ENCODE measurements at regions not wholly inside any gene's neighbourhood (a gene's known extent, or its start where the extent isn't known, plus 50 kb on each side); places are given as distances from the start of the nearest gene placed in this dataset.

DNA sequence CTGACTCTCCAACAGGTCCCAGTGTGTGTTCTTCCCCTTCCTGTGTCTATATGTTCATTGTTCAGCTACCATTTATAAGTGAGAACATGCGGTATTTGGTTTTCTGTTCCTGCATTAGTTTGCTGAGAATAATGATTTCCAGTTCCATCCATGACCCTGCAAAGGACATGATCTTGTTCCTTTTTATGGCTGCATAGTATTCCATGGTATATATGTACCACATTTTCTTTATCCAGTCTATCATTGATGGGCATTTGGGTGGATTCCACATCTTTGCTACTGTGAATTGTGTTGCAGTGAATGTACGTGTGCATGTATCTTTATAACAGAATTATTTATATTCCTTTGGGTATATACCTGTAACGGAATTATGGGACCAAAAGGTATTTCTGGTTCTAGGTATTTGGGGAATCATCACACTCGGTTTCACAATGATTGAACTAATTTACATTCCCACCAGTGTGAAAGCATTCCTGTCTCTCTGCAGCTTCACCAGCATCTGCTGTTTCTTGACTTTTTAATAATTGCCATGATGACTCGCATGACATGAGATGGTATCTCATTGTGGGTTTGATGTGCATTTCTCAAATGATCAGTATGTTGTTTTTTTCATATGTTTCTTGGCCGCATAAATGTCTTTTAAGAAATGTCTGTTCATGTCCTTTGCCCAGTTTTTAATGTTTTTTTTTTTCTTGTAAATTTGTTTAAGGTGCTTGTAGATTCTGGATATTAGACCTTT lies 60.2 kb downstream of the LSMEM1 start:
- H3K4me1 ChIP-seq (ENCODE audit: control insufficient read depth, low read length): no peaks in the 10 kb centered on the region
- H3K9me2 ChIP-seq (replicated peaks; ENCODE audit: control insufficient read depth, low read length): no peaks in the 10 kb centered on the region
- H3K36me3 ChIP-seq (ENCODE audit: control insufficient read depth, low read length): no peaks in the 10 kb centered on the region
- H3K9me3 ChIP-seq (ENCODE audit: control insufficient read depth, insufficient read depth, low read length): no peaks in the 10 kb centered on the region
- no peak overlapping the region for H3K4me2 ChIP-seq (ENCODE audit: low read length)
- H3K79me2 ChIP-seq (ENCODE audit: control insufficient read depth, low read length): no peaks in the 10 kb centered on the region
- H3K27ac ChIP-seq (ENCODE audit: low read depth, low read length): no peak overlapping the region
- no peaks in the 10 kb centered on the region for H3F3A ChIP-seq (ENCODE audit: control insufficient read depth, insufficient read depth)
- no peak for TF ChIP-seq EZH2phosphoT487 (IDR thresholded peaks at IDR 0.05; ENCODE audit: borderline replicate concordance, low read length)
- TF ChIP-seq, protein P1, sequence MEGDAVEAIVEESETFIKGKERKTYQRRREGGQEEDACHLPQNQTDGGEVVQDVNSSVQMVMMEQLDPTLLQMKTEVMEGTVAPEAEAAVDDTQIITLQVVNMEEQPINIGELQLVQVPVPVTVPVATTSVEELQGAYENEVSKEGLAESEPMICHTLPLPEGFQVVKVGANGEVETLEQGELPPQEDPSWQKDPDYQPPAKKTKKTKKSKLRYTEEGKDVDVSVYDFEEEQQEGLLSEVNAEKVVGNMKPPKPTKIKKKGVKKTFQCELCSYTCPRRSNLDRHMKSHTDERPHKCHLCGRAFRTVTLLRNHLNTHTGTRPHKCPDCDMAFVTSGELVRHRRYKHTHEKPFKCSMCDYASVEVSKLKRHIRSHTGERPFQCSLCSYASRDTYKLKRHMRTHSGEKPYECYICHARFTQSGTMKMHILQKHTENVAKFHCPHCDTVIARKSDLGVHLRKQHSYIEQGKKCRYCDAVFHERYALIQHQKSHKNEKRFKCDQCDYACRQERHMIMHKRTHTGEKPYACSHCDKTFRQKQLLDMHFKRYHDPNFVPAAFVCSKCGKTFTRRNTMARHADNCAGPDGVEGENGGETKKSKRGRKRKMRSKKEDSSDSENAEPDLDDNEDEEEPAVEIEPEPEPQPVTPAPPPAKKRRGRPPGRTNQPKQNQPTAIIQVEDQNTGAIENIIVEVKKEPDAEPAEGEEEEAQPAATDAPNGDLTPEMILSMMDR (IDR thresholded peaks at IDR 0.05; ENCODE audit: low read depth, low read length, poor library complexity, severe bottlenecking): no peak
- H3K27me3 ChIP-seq (ENCODE audit: control insufficient read depth, low read length): no peaks in the 10 kb centered on the region
- no peak overlapping the region for H3K4me3 ChIP-seq (ENCODE audit: low read length)
- H4K20me1 ChIP-seq (ENCODE audit: control insufficient read depth, insufficient read depth, low read depth, low read length): no peaks in the 10 kb centered on the region

DNA sequence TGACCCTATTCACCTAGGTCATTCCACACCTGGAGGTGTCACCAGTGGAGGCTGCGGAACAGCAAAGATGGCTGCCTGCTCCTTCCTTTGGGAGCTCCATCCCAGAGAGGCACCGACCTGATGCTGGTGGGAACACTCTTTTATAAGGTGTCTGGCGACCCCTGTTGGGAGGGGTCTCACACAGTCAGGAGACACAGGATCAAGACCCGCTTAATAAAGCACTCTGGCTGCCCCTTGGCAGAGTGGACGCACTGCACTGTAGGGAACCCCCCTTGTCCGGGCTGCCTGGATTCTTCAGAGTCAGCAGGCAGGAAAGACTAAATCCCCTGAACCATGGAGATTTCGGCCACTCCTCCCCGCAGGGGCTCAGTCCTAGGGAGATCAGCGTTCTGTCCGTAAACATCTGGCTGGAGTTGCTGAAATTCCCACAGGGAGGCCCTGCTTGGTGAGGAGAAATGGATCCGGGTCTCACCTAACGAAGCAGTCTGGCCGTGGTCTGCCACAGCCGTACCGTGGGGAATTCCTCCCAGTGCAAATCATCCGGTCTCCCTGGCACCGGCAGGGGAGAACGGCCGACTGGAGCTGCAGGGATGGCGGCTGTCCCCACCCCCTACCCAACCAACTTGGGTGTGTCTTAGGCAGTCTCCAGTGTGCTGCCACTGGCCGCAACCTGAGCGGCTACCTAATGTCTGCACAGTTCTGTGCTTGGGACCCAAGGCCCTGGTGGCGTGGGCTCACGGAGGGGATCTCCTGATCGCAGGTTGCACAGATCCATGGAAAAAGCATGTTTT lies 66.1 kb downstream of the LSMEM1 start:
- Histone ChIP-seq H3K4me2 (ENCODE audit: low read length) (no peak overlapping the region), H3K9me2 (replicated peaks; ENCODE audit: control insufficient read depth, low read length) (no peaks in the 10 kb centered on the region), H3K4me3 (ENCODE audit: low read length) (no peak overlapping the region), H3F3A (ENCODE audit: control insufficient read depth, insufficient read depth) (no peaks in the 10 kb centered on the region), H4K20me1 (ENCODE audit: control insufficient read depth, insufficient read depth, low read depth, low read length) (no peaks in the 10 kb centered on the region), H3K4me1 (ENCODE audit: control insufficient read depth, low read length) (no peaks in the 10 kb centered on the region), H3K79me2 (ENCODE audit: control insufficient read depth, low read length) (no peaks in the 10 kb centered on the region), H3K36me3 (ENCODE audit: control insufficient read depth, low read length) (no peaks in the 10 kb centered on the region), H3K27me3 (ENCODE audit: control insufficient read depth, low read length) (no peaks in the 10 kb centered on the region), H3K9me3 (ENCODE audit: control insufficient read depth, insufficient read depth, low read length) (no peaks in the 10 kb centered on the region), H3K27ac (ENCODE audit: low read depth, low read length) (no peak overlapping the region)
- TF ChIP-seq, protein P1 (IDR thresholded peaks at IDR 0.05; ENCODE audit: low read depth, low read length, poor library complexity, severe bottlenecking): peak; percentile 43
- no peak for TF ChIP-seq EZH2phosphoT487 (IDR thresholded peaks at IDR 0.05; ENCODE audit: borderline replicate concordance, low read length)

DNA sequence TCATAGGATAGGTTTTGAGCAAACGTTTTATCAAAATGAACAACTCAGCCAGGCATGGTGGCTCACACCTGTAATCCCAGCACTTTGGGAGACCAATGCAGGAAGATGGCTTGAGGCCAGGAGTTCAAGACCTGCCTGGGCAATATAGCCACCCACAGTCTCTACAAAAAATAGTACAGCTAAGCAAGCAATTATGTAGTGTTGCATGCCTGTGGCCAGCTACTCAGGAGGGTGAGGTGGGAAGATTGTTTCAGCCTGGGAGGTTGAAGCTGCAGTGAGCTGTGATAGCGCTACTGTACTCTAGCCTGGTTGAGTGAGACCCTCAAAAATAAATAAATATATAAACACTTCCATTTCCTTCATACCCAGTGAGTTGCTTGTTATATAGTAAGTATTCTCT lies 67.1 kb downstream of the LSMEM1 start:
- Histone ChIP-seq H3K9me2 (replicated peaks; ENCODE audit: control insufficient read depth, low read length) (no peaks in the 10 kb centered on the region), H3K79me2 (ENCODE audit: control insufficient read depth, low read length) (no peaks in the 10 kb centered on the region), H3K4me2 (ENCODE audit: low read length) (no peak overlapping the region), H3K27ac (ENCODE audit: low read depth, low read length) (no peak overlapping the region), H4K20me1 (ENCODE audit: control insufficient read depth, insufficient read depth, low read depth, low read length) (no peaks in the 10 kb centered on the region), H3K4me3 (ENCODE audit: low read length) (no peak overlapping the region), H3F3A (ENCODE audit: control insufficient read depth, insufficient read depth) (no peaks in the 10 kb centered on the region), H3K36me3 (ENCODE audit: control insufficient read depth, low read length) (no peaks in the 10 kb centered on the region), H3K27me3 (ENCODE audit: control insufficient read depth, low read length) (no peaks in the 10 kb centered on the region), H3K9me3 (ENCODE audit: control insufficient read depth, insufficient read depth, low read length) (no peaks in the 10 kb centered on the region), H3K4me1 (ENCODE audit: control insufficient read depth, low read length) (no peaks in the 10 kb centered on the region)
- TF ChIP-seq EZH2phosphoT487 (IDR thresholded peaks at IDR 0.05; ENCODE audit: borderline replicate concordance, low read length): no peak
- TF ChIP-seq, protein P1 (IDR thresholded peaks at IDR 0.05; ENCODE audit: low read depth, low read length, poor library complexity, severe bottlenecking): no peak
